Caco-2 (cell line): ENCODE measurements at regions not wholly inside any gene's neighbourhood (a gene's known extent, or its start where the extent isn't known, plus 50 kb on each side); places are given as distances from the start of the nearest gene placed in this dataset.
"Not testable (repeated sequence)": the region's sequence is repeated elsewhere in the genome, so short reads cannot be mapped to it uniquely, and the experiment has no call there.

ENCODE experiments used
- BruUV-seq: library from RNA; stranded (reverse); fragments of 400-500 nt; replicated peaks from 2 replicates; lab custom pipeline; 2021; lab: Mats Ljungman, UMichigan
- CTCF ChIA-PET: fragments of 300-600 bp; sonication (Branson Sonifier 250); formaldehyde crosslinking; loops from one replicate; lab custom pipeline; 2022; ENCODE audit warnings: antibody characterized with exemption; lab: Charles Lee
- POLR2A ChIA-PET: fragments of 300-600 bp; sonication (Branson Sonifier 250); formaldehyde crosslinking; loops from one replicate; lab custom pipeline; 2022; ENCODE audit warnings: antibody characterized with exemption; lab: Charles Lee
- DNase-seq, 2 experiments: peaks; one replicate each; pipeline versions ENCODE4 v3.0.0 to v3.0.0-alpha.2; 2020 to 2022
- H3K27me3 ChIP-seq: replicated peaks from 2 replicates; pipeline ENCODE4 v1.6.0; 2011; ENCODE audit warnings: low read length; ENCODE audit not compliant: control insufficient read depth, insufficient read depth
- H3K36me3 ChIP-seq: 2 replicates; pipeline ENCODE4 v1.5.1; 2011; ENCODE audit warnings: low read length; ENCODE audit not compliant: control insufficient read depth, insufficient read depth
- H3K4me1 ChIP-seq: fragments of 250-450 bp; sonication (Bioruptor Pico); 2 replicates; pipeline ENCODE4 v1.5.1; 2020; ENCODE audit warnings: mild to moderate bottlenecking
- H3K4me3 ChIP-seq: 2 replicates; pipeline ENCODE4 v1.5.1; 2011; ENCODE audit warnings: low read depth, mild to moderate bottlenecking, control low read depth, low read length
- H3K9me3 ChIP-seq: fragments of 250-450 bp; sonication (Bioruptor Pico); 2 replicates; pipeline ENCODE4 v1.5.1; 2020; ENCODE audit warnings: mild to moderate bottlenecking, moderate library complexity
- H3K27ac Mint-ChIP-seq: one replicate; pipeline ENCODE4 v1.8.0; 2022; ENCODE audit warnings: mixed read lengths; ENCODE audit not compliant: unreplicated experiment
- H3K27me3 Mint-ChIP-seq: one replicate; pipeline ENCODE4 v1.8.0; 2022; ENCODE audit warnings: mixed read lengths; ENCODE audit not compliant: insufficient read depth, unreplicated experiment
- H3K36me3 Mint-ChIP-seq: one replicate; pipeline ENCODE4 v1.8.0; 2022; ENCODE audit warnings: mild to moderate bottlenecking, mixed read lengths; ENCODE audit not compliant: insufficient read depth, unreplicated experiment
- H3K4me1 Mint-ChIP-seq: one replicate; pipeline ENCODE4 v1.8.0; 2022; ENCODE audit warnings: low read depth, mixed read lengths; ENCODE audit not compliant: unreplicated experiment
- H3K4me3 Mint-ChIP-seq: one replicate; pipeline ENCODE4 v1.8.0; 2022; ENCODE audit warnings: mild to moderate bottlenecking, moderate library complexity, mixed read lengths; ENCODE audit not compliant: unreplicated experiment
- H3K9me3 Mint-ChIP-seq: one replicate; pipeline ENCODE4 v1.8.0; 2022; ENCODE audit warnings: mixed read lengths; ENCODE audit not compliant: unreplicated experiment
- CTCF ChIP-seq, 2 experiments: fragments of 200-600 bp in 1 of 2; IDR thresholded peaks; 1 replicate in 1 of 2; 2 replicates in 1 of 2; pipeline versions ENCODE4 v1.5.1 to v1.8.0; 2011 to 2022; ENCODE audit warnings: antibody characterized with exemption in 1 of 2, control low read depth in 1 of 2, inconsistent platforms in 1 of 2, low read depth in 1 of 2, low read length in 1 of 2, mild to moderate bottlenecking in 1 of 2, moderate library complexity in 1 of 2; ENCODE audit not compliant: insufficient read depth in 1 of 2, severe bottlenecking in 1 of 2, unreplicated experiment in 1 of 2
- intact Hi-C: fragments of 100-400 bp; cut with micrococcal nuclease; formaldehyde crosslinking; loops from one replicate; pipeline ENCODE4 v1.10.0; 2022; ENCODE audit not compliant: unreplicated experiment

GRCh38 chr1:25171013-25171412, 61.3 kb downstream of the SYF2 start:
- H3K27me3 Mint-ChIP-seq, H3K27me3 ChIP-seq, H3K9me3 ChIP-seq, POLR2A ChIA-PET, H3K4me3 ChIP-seq, H3K27ac Mint-ChIP-seq, H3K9me3 Mint-ChIP-seq, H3K36me3 Mint-ChIP-seq, BruUV-seq, H3K36me3 ChIP-seq, intact Hi-C loops, H3K4me3 Mint-ChIP-seq, DNase-seq: not testable (repeated sequence)
- CTCF ChIA-PET = interaction anchor here (0.5 kb wide), 1 partner anchor 36 kb away, joined by 4 read pairs; no protein-coding TSS in a partner anchor
- H3K4me1 Mint-ChIP-seq = peaks cover 37% of the 10 kb centered on the region
- peaks cover 33% of the 10 kb centered on the region for H3K4me1 ChIP-seq

- CTCF ChIA-PET = interaction anchor here (0.5 kb wide), 1 partner anchor 36 kb away, joined by 4 read pairs; no protein-coding TSS in a partner anchor
- POLR2A ChIA-PET = no interaction called here
- intact Hi-C loops = no loop called here
- no TSS peak for BruUV-seq
- no peak overlapping the region for H3K27ac Mint-ChIP-seq
- peaks cover 37% of the 10 kb centered on the region for H3K4me1 Mint-ChIP-seq
- Histone ChIP-seq H3K36me3 (no peaks in the 10 kb centered on the region; the same call in 1 of the 2 replicates), H3K4me3 (no peak overlapping the region), H3K9me3 (no peaks in the 10 kb centered on the region), H3K4me1 (peaks cover 33% of the 10 kb centered on the region), H3K27me3 (no peaks in the 10 kb centered on the region)
- H3K36me3 Mint-ChIP-seq = no peaks in the 10 kb centered on the region
- H3K9me3 Mint-ChIP-seq = peaks cover 9% of the 10 kb centered on the region
- DNase-seq = no peak
- no peak overlapping the region for H3K4me3 Mint-ChIP-seq
- TF ChIP-seq CTCF (IDR thresholded peaks at IDR 0.05; ENCODE audit: insufficient read depth in 1 of 2, low read depth in 1 of 2, low read length in 1 of 2, severe bottlenecking in 1 of 2, unreplicated experiment in 1 of 2) = no peak
- H3K27me3 Mint-ChIP-seq = no peaks in the 10 kb centered on the region
These were observed 61.9 kb downstream of the SYF2 start for GRCh38 chr1:25170439-25170838.

- no peak overlapping the region for H3K4me3 ChIP-seq
- H3K9me3 Mint-ChIP-seq = peaks cover 9% of the 10 kb centered on the region
These were observed 62.7 kb downstream of the SYF2 start for GRCh38 chr1:25169610-25170009.

More at GRCh38 chr1:25169610-25170009, 62.7 kb downstream of the SYF2 start:
- peaks cover 33% of the 10 kb centered on the region for H3K4me1 ChIP-seq
- no peak for DNase-seq
- BruUV-seq = no TSS peak
- CTCF ChIA-PET = no interaction called here
- POLR2A ChIA-PET = no interaction called here
- TF ChIP-seq CTCF (IDR thresholded peaks at IDR 0.05; ENCODE audit: insufficient read depth in 1 of 2, low read depth in 1 of 2, low read length in 1 of 2, severe bottlenecking in 1 of 2, unreplicated experiment in 1 of 2) = no peak
- H3K27ac Mint-ChIP-seq = peak overlapping the region; percentile 91
- H3K9me3 ChIP-seq = no peaks in the 10 kb centered on the region
- no peaks in the 10 kb centered on the region for H3K27me3 ChIP-seq
- intact Hi-C loops = no loop called here
- H3K4me1 Mint-ChIP-seq = peaks cover 37% of the 10 kb centered on the region
- no peak overlapping the region for H3K4me3 Mint-ChIP-seq
- H3K36me3 ChIP-seq = no peaks in the 10 kb centered on the region; the same call in 1 of the 2 replicates
- H3K27me3 Mint-ChIP-seq = no peaks in the 10 kb centered on the region
- no peaks in the 10 kb centered on the region for H3K36me3 Mint-ChIP-seq
